HEK293 (cell line): ENCODE measurements at regions not wholly inside any gene's neighbourhood (a gene's known extent, or its start where the extent isn't known, plus 50 kb on each side); places are given as distances from the start of the nearest gene placed in this dataset.
A peak's percentile ranks its signal among the peaks of the same experiment; 100 is the strongest.

Source experiments
- CTCF ChIA-PET: fragments of 350-600 bp; formaldehyde crosslinking; extraction: SDS; loops from one replicate; lab custom pipeline; 2021; ENCODE audit warnings: antibody characterized with exemption; lab: Yijun Ruan, JAX
- POLR2A ChIA-PET: fragments of 300-600 bp; formaldehyde crosslinking; extraction: SDS; loops from one replicate; lab custom pipeline; 2020; ENCODE audit warnings: antibody characterized with exemption, inconsistent platforms; lab: Yijun Ruan, JAX
- H3K27ac ChIP-seq: fragments of 200-500 bp; sonication (Bioruptor generic); 2 replicates; pipeline ENCODE4 v1.5.1; 2014; ENCODE audit warnings: low read depth, low read length, control low read depth, inconsistent platforms; ENCODE audit errors: extremely low read depth
- H3K36me3 ChIP-seq, 2 experiments: fragments of 200-500 bp in 1 of 2; sonication (Bioruptor generic) in 1 of 2; 1 replicate in 1 of 2; 2 replicates in 1 of 2; pipeline ENCODE4 v1.5.1; 2014 to 2017; ENCODE audit warnings: inconsistent platforms in 2 of 2, low read length in 2 of 2; ENCODE audit not compliant: control insufficient read depth in 2 of 2, insufficient read depth in 1 of 2
- H3K4me1 ChIP-seq: fragments of 200-500 bp; sonication (Bioruptor generic); 2 replicates; pipeline ENCODE4 v1.5.1; 2014; ENCODE audit warnings: mild to moderate bottlenecking, low read length, inconsistent platforms; ENCODE audit not compliant: control insufficient read depth, insufficient read depth
- H3K4me3 ChIP-seq: 2 replicates; pipeline ENCODE4 v1.5.1; 2011; ENCODE audit warnings: low read depth, mild to moderate bottlenecking, control low read depth, low read length, moderate library complexity
- H3K9me3 ChIP-seq: fragments of 200-500 bp; sonication (Bioruptor generic); 2 replicates; pipeline ENCODE4 v1.5.1; 2014; ENCODE audit warnings: low read depth, low read length, inconsistent platforms; ENCODE audit not compliant: control insufficient read depth, insufficient read depth
- EGR2 ChIP-seq: fragments of 450-650 bp; formaldehyde crosslinking; IDR thresholded peaks from 2 replicates; pipeline ENCODE4 v1.5.1; 2016; ENCODE audit warnings: low read depth, missing biosample characterization, missing genetic modification characterization
- GLIS2 ChIP-seq: fragments of 450-650 bp; formaldehyde crosslinking; IDR thresholded peaks from 2 replicates; pipeline ENCODE4 v1.5.1; 2016; ENCODE audit warnings: missing biosample characterization, missing genetic modification characterization
- HOXD13 ChIP-seq: sonication (generic); formaldehyde crosslinking; IDR thresholded peaks from 2 replicates; pipeline ENCODE4 v1.8.0; 2022; ENCODE audit warnings: missing genetic modification reagents, borderline replicate concordance
- IKZF3 ChIP-seq: fragments of 450-650 bp; IDR thresholded peaks from 2 replicates; pipeline ENCODE4 v1.5.0; 2018; ENCODE audit warnings: missing biosample characterization, mild to moderate bottlenecking, missing genetic modification characterization, moderate library complexity
- KLF16 ChIP-seq: fragments of 450-650 bp; formaldehyde crosslinking; IDR thresholded peaks from 2 replicates; pipeline ENCODE4 v1.5.1; 2017; ENCODE audit warnings: missing biosample characterization, missing genetic modification characterization
- MEIS1 ChIP-seq: sonication (generic); formaldehyde crosslinking; IDR thresholded peaks from 2 replicates; pipeline ENCODE4 v1.8.1; 2022; ENCODE audit warnings: missing genetic modification reagents, mild to moderate bottlenecking, borderline replicate concordance
- PATZ1 ChIP-seq: fragments of 450-650 bp; formaldehyde crosslinking; IDR thresholded peaks from 2 replicates; pipeline ENCODE4 v1.5.1; 2016; ENCODE audit warnings: missing biosample characterization, missing genetic modification characterization
- PRDM10 ChIP-seq: fragments of 450-650 bp; formaldehyde crosslinking; IDR thresholded peaks from 2 replicates; pipeline ENCODE4 v1.5.1; 2016; ENCODE audit warnings: missing biosample characterization, missing genetic modification characterization
- REST ChIP-seq: fragments of 450-650 bp; formaldehyde crosslinking; IDR thresholded peaks from 2 replicates; pipeline ENCODE4 v1.5.1; 2016; ENCODE audit warnings: missing biosample characterization, missing genetic modification characterization
- SCRT1 ChIP-seq: fragments of 450-650 bp; formaldehyde crosslinking; IDR thresholded peaks from 2 replicates; pipeline ENCODE4 v1.5.1; 2016; ENCODE audit warnings: missing biosample characterization, missing genetic modification characterization, borderline replicate concordance
- SCRT2 ChIP-seq: fragments of 450-650 bp; formaldehyde crosslinking; IDR thresholded peaks from 2 replicates; pipeline ENCODE4 v1.5.1; 2016; ENCODE audit warnings: missing biosample characterization, missing genetic modification characterization
- ZNF302 ChIP-seq: fragments of 450-650 bp; formaldehyde crosslinking; IDR thresholded peaks from 2 replicates; pipeline ENCODE4 v1.5.1; 2016; ENCODE audit warnings: missing biosample characterization, missing genetic modification characterization, low read depth
- ZNF514 ChIP-seq: fragments of 450-650 bp; formaldehyde crosslinking; IDR thresholded peaks from 2 replicates; pipeline ENCODE4 v1.5.1; 2016; ENCODE audit warnings: missing biosample characterization, missing genetic modification characterization
- ZNF560 ChIP-seq: fragments of 450-650 bp; formaldehyde crosslinking; IDR thresholded peaks from 2 replicates; pipeline ENCODE4 v1.5.1; 2017; ENCODE audit warnings: missing biosample characterization, missing genetic modification characterization, borderline replicate concordance
- ZNF626 ChIP-seq: fragments of 450-650 bp; sonication (Bioruptor Pico); formaldehyde crosslinking; IDR thresholded peaks from 2 replicates; pipeline ENCODE4 v1.5.1; 2018; ENCODE audit warnings: missing biosample characterization, missing genetic modification characterization, inconsistent platforms
- ZNF670 ChIP-seq: fragments of 450-650 bp; formaldehyde crosslinking; IDR thresholded peaks from 2 replicates; pipeline ENCODE4 v1.5.1; 2016; ENCODE audit warnings: missing biosample characterization, missing genetic modification characterization, low read depth
- ZNF792 ChIP-seq: fragments of 450-650 bp; formaldehyde crosslinking; IDR thresholded peaks from 2 replicates; pipeline ENCODE4 v1.5.1; 2016; ENCODE audit warnings: missing biosample characterization, missing genetic modification characterization
- ZNF830 ChIP-seq: fragments of 450-650 bp; IDR thresholded peaks from 2 replicates; pipeline ENCODE4 v1.5.0; 2018; ENCODE audit warnings: missing biosample characterization, missing genetic modification characterization, low read depth, mild to moderate bottlenecking, moderate library complexity
- ZXDB ChIP-seq: fragments of 450-650 bp; formaldehyde crosslinking; IDR thresholded peaks from 2 replicates; pipeline ENCODE4 v1.5.1; 2016; ENCODE audit warnings: missing biosample characterization, missing genetic modification characterization

- no peak overlapping the region for H3K27ac ChIP-seq
- no peak overlapping the region for H3K4me3 ChIP-seq
- H3K4me1 ChIP-seq, result no peaks in the 10 kb centered on the region
- no peaks in the 10 kb centered on the region for H3K36me3 ChIP-seq
- no peaks in the 10 kb centered on the region for H3K9me3 ChIP-seq
- CTCF ChIA-PET, result interaction anchor here (0.5 to 0.8 kb wide), 2 partner anchors 73 to 79 kb away, joined by 3 to 4 read pairs; no protein-coding TSS in a partner anchor
- POLR2A ChIA-PET, result no interaction called here
- TF ChIP-seq ZNF514 (tag by site-specific recombination) (no peak), IKZF3 (tag by site-specific recombination) (no peak)
Observed at GRCh38 chr10:8594711-8595110, 540.2 kb downstream of the GATA3 start.

- Histone ChIP-seq H3K4me1 (no peaks in the 10 kb centered on the region), H3K9me3 (no peaks in the 10 kb centered on the region), H3K36me3 (no peaks in the 10 kb centered on the region), H3K4me3 (no peak overlapping the region), H3K27ac (no peak overlapping the region)
- ChIA-PET CTCF (interaction anchor here (0.5 to 0.8 kb wide), 2 partner anchors 74 to 78 kb away, joined by 3 to 4 read pairs; no protein-coding TSS in a partner anchor), POLR2A (no interaction called here)
- TF ChIP-seq ZNF670 (tag by site-specific recombination), result no peak
- 0 out of 2 replicates have a peak, but pooled peaks have one; percentile 64 for TF ChIP-seq SCRT1
- no peak for TF ChIP-seq HOXD13 (CRISPR knock-in tag)
- peak; percentile 86 for TF ChIP-seq SCRT2 (tag by site-specific recombination)
Observed at GRCh38 chr10:8595140-8595539, 540.7 kb downstream of the GATA3 start.

- Histone ChIP-seq H3K9me3 (no peaks in the 10 kb centered on the region), H3K36me3 (no peaks in the 10 kb centered on the region), H3K27ac (no peak overlapping the region), H3K4me3 (no peak overlapping the region), H3K4me1 (no peaks in the 10 kb centered on the region)
- TF ChIP-seq EGR2 (no peak), PRDM10 (tag by site-specific recombination) (peak; percentile 92)
- POLR2A ChIA-PET, result interaction anchor here (0.6 kb wide), 1 partner anchor 78 kb away, joined by 3 read pairs; no protein-coding TSS in a partner anchor
- CTCF ChIA-PET, result no interaction called here
Observed at GRCh38 chr10:8596929-8597472, 542.5 kb downstream of the GATA3 start.

GRCh38 chr10:8600192-8600591 lies 545.7 kb downstream of the GATA3 start:
- H3K4me1 ChIP-seq, result no peaks in the 10 kb centered on the region
- ChIA-PET POLR2A (no interaction called here), CTCF (no interaction called here)
- H3K36me3 ChIP-seq, result no peaks in the 10 kb centered on the region
- H3K9me3 ChIP-seq, result no peaks in the 10 kb centered on the region
- no peak overlapping the region for H3K27ac ChIP-seq
- no peak overlapping the region for H3K4me3 ChIP-seq
- TF ChIP-seq PATZ1 (no peak), MEIS1 (CRISPR knock-in tag) (no peak), REST (tag by site-specific recombination) (no peak), KLF16 (tag by site-specific recombination) (no peak), GLIS2 (tag by site-specific recombination) (no peak), ZNF626 (tag by site-specific recombination) (no peak), ZNF560 (tag by site-specific recombination) (no peak), ZNF830 (tag by site-specific recombination) (no peak), ZNF302 (tag by site-specific recombination) (no peak), ZXDB (tag by site-specific recombination) (no peak), ZNF792 (tag by site-specific recombination) (no peak)
